Osteocyte (in vitro differentiated cells): ENCODE measurements at regions not wholly inside any gene's neighbourhood (a gene's known extent, or its start where the extent isn't known, plus 50 kb on each side); places are given as distances from the start of the nearest gene placed in this dataset.

Source experiments
- DNase-seq: peaks from one replicate; pipeline ENCODE4 v3.0.0; 2021; ENCODE audit warnings: mixed read lengths; ENCODE audit not compliant: unreplicated experiment; ENCODE audit errors: extremely low spot score
- H3K27ac Mint-ChIP-seq: one replicate; pipeline ENCODE4 v1.8.0; 2021; ENCODE audit warnings: mild to moderate bottlenecking, mixed read lengths; ENCODE audit not compliant: unreplicated experiment
- H3K27me3 Mint-ChIP-seq: one replicate; pipeline ENCODE4 v1.8.0; 2021; ENCODE audit warnings: mixed read lengths; ENCODE audit not compliant: unreplicated experiment
- H3K36me3 Mint-ChIP-seq: one replicate; pipeline ENCODE4 v1.8.0; 2021; ENCODE audit warnings: mixed read lengths; ENCODE audit not compliant: unreplicated experiment
- H3K4me1 Mint-ChIP-seq: one replicate; pipeline ENCODE4 v1.8.0; 2021; ENCODE audit warnings: mixed read lengths; ENCODE audit not compliant: unreplicated experiment
- H3K4me3 Mint-ChIP-seq: one replicate; pipeline ENCODE4 v1.8.0; 2021; ENCODE audit warnings: mild to moderate bottlenecking, moderate library complexity, mixed read lengths; ENCODE audit not compliant: unreplicated experiment
- H3K9me3 Mint-ChIP-seq: one replicate; pipeline ENCODE4 v1.8.0; 2021; ENCODE audit warnings: mixed read lengths; ENCODE audit not compliant: unreplicated experiment
- TF ChIP-seq, protein P1 (sequence below): fragments of 200-600 bp; sonication (generic); IDR thresholded peaks from 2 replicates; pipeline ENCODE4 v1.5.0; 2021; ENCODE audit warnings: antibody characterized with exemption, mild to moderate bottlenecking, moderate library complexity

DNA sequence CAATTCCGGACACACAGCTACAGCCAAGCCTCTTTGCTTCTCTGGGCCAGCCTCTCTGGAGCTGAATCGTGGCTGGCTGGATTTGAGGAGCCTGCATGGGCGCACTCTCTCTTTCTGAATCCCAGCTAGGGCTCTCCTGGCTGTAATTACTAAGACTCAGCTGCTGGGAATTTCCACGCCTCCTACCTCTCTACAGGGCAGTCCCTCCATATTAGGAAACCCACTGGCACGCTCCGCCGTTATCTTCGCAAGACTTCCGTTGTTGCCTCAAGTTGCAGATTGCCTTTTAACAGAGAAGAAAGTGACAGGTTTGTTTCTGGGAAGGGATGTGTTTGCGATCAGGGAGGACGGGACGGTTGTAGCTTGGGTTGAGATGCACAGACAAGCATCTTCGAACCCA lies 188.4 kb upstream of the NLRP1 start:
- H3K36me3 Mint-ChIP-seq: no peaks in the 10 kb centered on the region
- no peak for DNase-seq
- H3K4me1 Mint-ChIP-seq: no peaks in the 10 kb centered on the region
- H3K27me3 Mint-ChIP-seq: peaks cover 19% of the 10 kb centered on the region
- TF ChIP-seq, protein P1, sequence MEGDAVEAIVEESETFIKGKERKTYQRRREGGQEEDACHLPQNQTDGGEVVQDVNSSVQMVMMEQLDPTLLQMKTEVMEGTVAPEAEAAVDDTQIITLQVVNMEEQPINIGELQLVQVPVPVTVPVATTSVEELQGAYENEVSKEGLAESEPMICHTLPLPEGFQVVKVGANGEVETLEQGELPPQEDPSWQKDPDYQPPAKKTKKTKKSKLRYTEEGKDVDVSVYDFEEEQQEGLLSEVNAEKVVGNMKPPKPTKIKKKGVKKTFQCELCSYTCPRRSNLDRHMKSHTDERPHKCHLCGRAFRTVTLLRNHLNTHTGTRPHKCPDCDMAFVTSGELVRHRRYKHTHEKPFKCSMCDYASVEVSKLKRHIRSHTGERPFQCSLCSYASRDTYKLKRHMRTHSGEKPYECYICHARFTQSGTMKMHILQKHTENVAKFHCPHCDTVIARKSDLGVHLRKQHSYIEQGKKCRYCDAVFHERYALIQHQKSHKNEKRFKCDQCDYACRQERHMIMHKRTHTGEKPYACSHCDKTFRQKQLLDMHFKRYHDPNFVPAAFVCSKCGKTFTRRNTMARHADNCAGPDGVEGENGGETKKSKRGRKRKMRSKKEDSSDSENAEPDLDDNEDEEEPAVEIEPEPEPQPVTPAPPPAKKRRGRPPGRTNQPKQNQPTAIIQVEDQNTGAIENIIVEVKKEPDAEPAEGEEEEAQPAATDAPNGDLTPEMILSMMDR: no peak
- H3K9me3 Mint-ChIP-seq: no peaks in the 10 kb centered on the region
- H3K4me3 Mint-ChIP-seq: no peak overlapping the region
- no peak overlapping the region for H3K27ac Mint-ChIP-seq

DNA sequence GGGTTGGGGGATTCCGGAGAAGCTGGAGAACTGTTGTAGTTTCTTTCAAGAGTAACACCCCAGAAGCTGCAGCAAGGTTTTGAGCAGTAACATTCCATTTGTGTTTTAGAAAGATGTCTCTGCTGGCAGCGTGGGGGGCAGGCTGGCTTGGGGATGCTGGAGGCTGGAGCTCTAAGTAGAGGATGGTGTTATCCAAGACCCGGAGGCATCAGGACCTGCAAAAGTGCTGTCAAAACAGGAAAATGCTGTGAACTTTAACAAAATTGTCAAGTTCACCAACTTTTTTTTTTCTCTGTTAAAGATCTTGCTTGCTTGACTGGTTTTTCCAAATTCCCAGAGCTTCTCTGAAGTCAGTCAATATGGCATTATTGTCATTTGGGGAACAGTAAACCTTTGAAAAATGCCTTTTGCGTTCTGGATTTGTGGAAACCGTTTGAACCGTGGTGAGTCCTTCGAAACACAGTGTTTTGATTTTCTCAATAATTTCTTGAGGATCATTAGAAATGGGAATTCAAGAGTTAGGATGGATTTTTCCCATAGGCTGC lies 189.6 kb upstream of the NLRP1 start:
- no peak overlapping the region for H3K27ac Mint-ChIP-seq
- DNase-seq: no peak
- H3K9me3 Mint-ChIP-seq: no peaks in the 10 kb centered on the region
- H3K4me3 Mint-ChIP-seq: no peak overlapping the region
- H3K36me3 Mint-ChIP-seq: no peaks in the 10 kb centered on the region
- H3K27me3 Mint-ChIP-seq: peaks cover 14% of the 10 kb centered on the region
- TF ChIP-seq, protein P1: no peak
- no peaks in the 10 kb centered on the region for H3K4me1 Mint-ChIP-seq

DNA sequence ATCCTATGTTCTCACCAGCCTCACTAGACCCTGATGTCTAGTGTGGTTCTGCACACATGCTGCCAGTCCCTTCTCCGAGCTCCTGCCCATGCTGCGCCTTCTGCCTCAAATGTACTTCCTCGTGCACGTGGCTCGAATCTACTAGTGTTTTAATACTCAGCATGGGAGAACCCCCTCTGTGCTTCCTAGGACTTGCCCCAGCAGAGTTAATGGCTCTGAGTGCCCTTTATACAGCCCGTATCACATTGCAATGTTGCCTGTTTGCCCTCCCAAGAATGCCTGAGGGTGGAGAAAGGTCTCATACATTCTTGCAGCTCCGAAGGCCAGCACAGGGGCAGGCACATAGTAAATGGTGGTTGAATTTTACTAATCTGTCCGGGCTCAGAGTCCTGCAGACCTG lies 190.8 kb upstream of the NLRP1 start:
- DNase-seq: no peak
- Mint-ChIP-seq H3K27me3 (peaks cover 14% of the 10 kb centered on the region), H3K36me3 (no peaks in the 10 kb centered on the region), H3K4me3 (no peak overlapping the region), H3K4me1 (no peaks in the 10 kb centered on the region), H3K9me3 (no peaks in the 10 kb centered on the region), H3K27ac (no peak overlapping the region)
- TF ChIP-seq, protein P1: no peak

DNA sequence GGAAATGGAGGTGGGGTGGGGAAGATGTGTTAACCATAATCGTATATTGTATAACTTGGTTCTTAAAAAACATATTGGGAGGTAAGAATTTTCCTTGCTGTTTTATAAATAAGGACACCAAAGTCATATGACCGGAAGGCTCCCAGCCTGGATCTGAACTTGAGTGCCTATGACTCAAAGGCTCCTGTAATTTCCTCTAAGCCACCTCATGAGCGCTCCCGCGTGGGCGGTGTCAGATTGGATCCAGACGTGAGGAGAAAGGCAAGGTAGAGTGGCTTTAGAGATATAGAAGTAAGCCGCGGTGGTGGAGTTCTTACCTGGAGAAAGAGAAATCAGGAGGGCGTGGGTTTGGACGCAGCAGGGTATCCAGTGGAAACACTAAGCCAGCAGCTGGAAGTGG lies 196.2 kb upstream of the NLRP1 start:
- Mint-ChIP-seq H3K4me3 (no peak overlapping the region), H3K27me3 (no peaks in the 10 kb centered on the region), H3K36me3 (no peaks in the 10 kb centered on the region), H3K4me1 (peaks cover 5% of the 10 kb centered on the region), H3K27ac (no peak overlapping the region), H3K9me3 (peaks cover 7% of the 10 kb centered on the region)
- TF ChIP-seq, protein P1: no peak
- no peak for DNase-seq

DNA sequence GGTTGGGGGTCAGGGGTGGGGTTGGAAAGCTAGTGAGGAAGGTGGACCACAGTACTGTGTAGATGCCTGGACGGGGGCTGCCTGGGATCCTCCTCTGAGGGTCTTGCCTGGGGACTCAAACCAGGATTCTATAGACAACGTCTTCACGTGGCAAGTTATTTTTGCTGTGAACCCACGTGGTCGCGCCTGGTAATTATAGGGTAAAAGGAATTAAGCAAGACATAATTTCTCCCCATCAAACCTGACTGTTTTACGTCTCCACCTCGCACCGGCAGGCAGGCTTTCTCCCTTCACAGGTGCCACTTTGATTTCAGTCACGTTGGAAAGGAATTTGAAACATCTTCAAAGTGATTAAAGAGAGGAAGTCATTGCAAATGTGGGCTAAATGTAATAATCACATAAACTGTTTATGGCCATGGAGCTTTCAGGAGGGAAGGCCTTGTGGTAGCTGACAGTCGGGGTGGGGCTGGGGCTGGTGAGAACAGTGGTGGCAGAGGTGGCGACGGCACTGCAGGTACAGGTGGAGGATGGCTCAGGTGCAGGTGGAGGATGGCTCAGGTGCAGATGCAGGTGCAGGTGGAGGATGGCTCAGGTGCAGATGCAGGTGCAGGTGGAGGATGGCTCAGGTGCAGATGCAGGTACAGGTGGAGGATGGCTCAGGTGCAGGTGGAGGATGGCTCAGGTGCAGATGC lies 197.1 kb upstream of the NLRP1 start:
- peaks cover 5% of the 10 kb centered on the region for H3K4me1 Mint-ChIP-seq

More for the DNA sequence above, 197.1 kb upstream of the NLRP1 start:
- TF ChIP-seq, protein P1: no peak
- Mint-ChIP-seq H3K9me3 (peaks cover 7% of the 10 kb centered on the region), H3K36me3 (no peaks in the 10 kb centered on the region), H3K4me3 (no peak overlapping the region), H3K27me3 (no peaks in the 10 kb centered on the region), H3K27ac (no peak overlapping the region)
- DNase-seq: no peak
